ENCODE measurements at regions not wholly inside any gene's neighbourhood (a gene's known extent, or its start where the extent isn't known, plus 50 kb on each side); places are given as distances from the start of the nearest gene placed in this dataset.

DNA sequence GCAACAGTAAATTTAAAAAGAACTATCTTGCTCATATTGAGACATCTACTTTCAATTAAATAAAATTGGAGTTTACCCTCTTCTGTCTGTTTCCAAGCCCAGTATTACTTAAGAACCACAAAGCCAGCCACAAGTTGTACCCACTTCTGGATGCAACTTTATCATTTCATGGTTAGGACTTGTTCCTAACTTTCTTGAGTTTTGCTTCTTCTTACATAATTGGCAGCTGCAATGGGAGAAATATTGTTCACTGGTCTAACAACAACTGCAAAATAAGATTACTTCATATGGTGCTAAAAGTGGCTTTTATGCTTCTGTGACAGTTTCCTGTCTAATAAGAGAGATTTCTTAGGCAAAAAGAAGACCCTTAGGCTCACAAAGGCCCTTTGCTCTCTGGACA lies 240.6 kb downstream of the OTOL1 start:
- Mint-ChIP-seq H3K36me3 (ENCODE audit: insufficient read depth, unreplicated experiment) (no peaks in the 10 kb centered on the region), H3K9me3 (ENCODE audit: unreplicated experiment) (no peaks in the 10 kb centered on the region), H3K4me3 (ENCODE audit: unreplicated experiment) (no peak overlapping the region), H3K4me1 (ENCODE audit: low read depth, unreplicated experiment) (no peaks in the 10 kb centered on the region), H3K27me3 (ENCODE audit: insufficient read depth, unreplicated experiment) (peaks cover 6% of the 10 kb centered on the region), H3K27ac (ENCODE audit: unreplicated experiment) (no peak overlapping the region)
- no peak for DNase-seq
- H3K4me1 ChIP-seq = no peaks in the 10 kb centered on the region
- ChIA-PET POLR2A (no interaction called here), CTCF (no interaction called here)
- H3K27me3 ChIP-seq (replicated peaks; ENCODE audit: control insufficient read depth, insufficient read depth, low read length) = no peaks in the 10 kb centered on the region
- no TSS peak for BruUV-seq (replicated peaks)
- H3K36me3 ChIP-seq (ENCODE audit: control insufficient read depth, insufficient read depth, low read length) = no peaks in the 10 kb centered on the region
- no peaks in the 10 kb centered on the region for H3K9me3 ChIP-seq
- TF ChIP-seq, protein P1, sequence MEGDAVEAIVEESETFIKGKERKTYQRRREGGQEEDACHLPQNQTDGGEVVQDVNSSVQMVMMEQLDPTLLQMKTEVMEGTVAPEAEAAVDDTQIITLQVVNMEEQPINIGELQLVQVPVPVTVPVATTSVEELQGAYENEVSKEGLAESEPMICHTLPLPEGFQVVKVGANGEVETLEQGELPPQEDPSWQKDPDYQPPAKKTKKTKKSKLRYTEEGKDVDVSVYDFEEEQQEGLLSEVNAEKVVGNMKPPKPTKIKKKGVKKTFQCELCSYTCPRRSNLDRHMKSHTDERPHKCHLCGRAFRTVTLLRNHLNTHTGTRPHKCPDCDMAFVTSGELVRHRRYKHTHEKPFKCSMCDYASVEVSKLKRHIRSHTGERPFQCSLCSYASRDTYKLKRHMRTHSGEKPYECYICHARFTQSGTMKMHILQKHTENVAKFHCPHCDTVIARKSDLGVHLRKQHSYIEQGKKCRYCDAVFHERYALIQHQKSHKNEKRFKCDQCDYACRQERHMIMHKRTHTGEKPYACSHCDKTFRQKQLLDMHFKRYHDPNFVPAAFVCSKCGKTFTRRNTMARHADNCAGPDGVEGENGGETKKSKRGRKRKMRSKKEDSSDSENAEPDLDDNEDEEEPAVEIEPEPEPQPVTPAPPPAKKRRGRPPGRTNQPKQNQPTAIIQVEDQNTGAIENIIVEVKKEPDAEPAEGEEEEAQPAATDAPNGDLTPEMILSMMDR (IDR thresholded peaks at IDR 0.05; ENCODE audit: insufficient read depth in 1 of 2, low read depth in 1 of 2, low read length in 1 of 2, severe bottlenecking in 1 of 2, unreplicated experiment in 1 of 2) = no peak
- H3K4me3 ChIP-seq (ENCODE audit: low read depth, low read length) = no peak overlapping the region
- intact Hi-C loops (cut with micrococcal nuclease; ENCODE audit: unreplicated experiment) = no loop called here

DNA sequence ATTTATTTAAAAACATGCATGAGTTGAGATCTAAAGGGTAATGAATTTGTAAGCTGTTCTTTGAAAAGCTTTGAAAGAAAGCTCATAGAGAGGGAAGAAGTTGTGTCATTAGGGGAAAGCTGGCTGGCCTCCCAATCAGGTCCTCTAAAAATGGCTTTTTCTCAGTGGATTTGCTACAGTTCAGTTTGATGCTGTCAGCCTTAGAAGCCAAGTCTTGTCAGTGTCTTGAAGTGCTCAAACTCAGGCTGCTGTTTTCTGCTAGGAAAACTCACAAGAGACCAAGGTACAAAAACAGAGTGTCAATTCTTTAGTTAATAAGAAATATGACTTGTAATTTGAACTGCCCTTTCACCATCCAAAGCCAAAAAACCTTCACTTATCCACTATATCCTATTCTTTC lies 243.8 kb downstream of the OTOL1 start:
- ChIA-PET POLR2A (no interaction called here), CTCF (no interaction called here)
- intact Hi-C loops (cut with micrococcal nuclease; ENCODE audit: unreplicated experiment) = no loop called here
- Histone ChIP-seq H3K27me3 (replicated peaks; ENCODE audit: control insufficient read depth, insufficient read depth, low read length) (no peaks in the 10 kb centered on the region), H3K4me1 (no peaks in the 10 kb centered on the region), H3K4me3 (ENCODE audit: low read depth, low read length) (no peak overlapping the region), H3K9me3 (no peaks in the 10 kb centered on the region), H3K36me3 (ENCODE audit: control insufficient read depth, insufficient read depth, low read length) (no peaks in the 10 kb centered on the region)
- Mint-ChIP-seq H3K36me3 (ENCODE audit: insufficient read depth, unreplicated experiment) (no peaks in the 10 kb centered on the region), H3K9me3 (ENCODE audit: unreplicated experiment) (no peaks in the 10 kb centered on the region), H3K27ac (ENCODE audit: unreplicated experiment) (no peak overlapping the region), H3K4me3 (ENCODE audit: unreplicated experiment) (no peak overlapping the region), H3K27me3 (ENCODE audit: insufficient read depth, unreplicated experiment) (peaks cover 6% of the 10 kb centered on the region), H3K4me1 (ENCODE audit: low read depth, unreplicated experiment) (no peaks in the 10 kb centered on the region)
- BruUV-seq (replicated peaks) = no TSS peak
- DNase-seq = no peak
- TF ChIP-seq, protein P1 (IDR thresholded peaks at IDR 0.05; ENCODE audit: insufficient read depth in 1 of 2, low read depth in 1 of 2, low read length in 1 of 2, severe bottlenecking in 1 of 2, unreplicated experiment in 1 of 2) = no peak

DNA sequence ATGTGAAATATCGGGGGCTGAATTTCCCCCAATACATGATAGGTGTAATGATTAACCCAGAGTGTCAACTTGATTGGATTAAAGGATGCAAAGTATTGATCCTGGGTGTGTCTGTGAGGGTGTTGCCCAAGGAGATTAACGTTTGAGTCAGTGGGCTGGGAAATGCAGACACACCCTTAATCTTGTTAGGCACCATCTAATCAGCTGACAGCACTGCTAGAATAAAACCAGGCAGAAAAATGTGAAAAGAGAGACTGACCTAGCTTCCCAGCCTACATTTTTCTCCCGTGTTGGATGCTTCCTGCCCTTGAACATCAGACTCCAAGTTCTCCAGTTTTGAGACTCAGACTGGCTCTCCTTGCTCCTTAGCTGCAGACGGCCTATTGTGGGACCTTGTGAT lies 247.8 kb downstream of the OTOL1 start:
- no peaks in the 10 kb centered on the region for H3K36me3 ChIP-seq (ENCODE audit: control insufficient read depth, insufficient read depth, low read length)
- no peak for DNase-seq
- H3K9me3 ChIP-seq = no peaks in the 10 kb centered on the region
- TF ChIP-seq, protein P1 (IDR thresholded peaks at IDR 0.05; ENCODE audit: insufficient read depth in 1 of 2, low read depth in 1 of 2, low read length in 1 of 2, severe bottlenecking in 1 of 2, unreplicated experiment in 1 of 2) = no peak
- Mint-ChIP-seq H3K4me1 (ENCODE audit: low read depth, unreplicated experiment) (no peaks in the 10 kb centered on the region), H3K36me3 (ENCODE audit: insufficient read depth, unreplicated experiment) (no peaks in the 10 kb centered on the region), H3K27me3 (ENCODE audit: insufficient read depth, unreplicated experiment) (peaks cover 2% of the 10 kb centered on the region), H3K27ac (ENCODE audit: unreplicated experiment) (no peak overlapping the region), H3K4me3 (ENCODE audit: unreplicated experiment) (no peak overlapping the region), H3K9me3 (ENCODE audit: unreplicated experiment) (no peaks in the 10 kb centered on the region)
- CTCF ChIA-PET = no interaction called here
- POLR2A ChIA-PET = no interaction called here
- no TSS peak for BruUV-seq (replicated peaks)
- H3K27me3 ChIP-seq (replicated peaks; ENCODE audit: control insufficient read depth, insufficient read depth, low read length) = no peaks in the 10 kb centered on the region
- no peak overlapping the region for H3K4me3 ChIP-seq (ENCODE audit: low read depth, low read length)
- H3K4me1 ChIP-seq = no peaks in the 10 kb centered on the region
- intact Hi-C loops (cut with micrococcal nuclease; ENCODE audit: unreplicated experiment) = no loop called here
